GM21529 (cell line): ENCODE measurements at regions not wholly inside any gene's neighbourhood (a gene's known extent, or its start where the extent isn't known, plus 50 kb on each side); places are given as distances from the start of the nearest gene placed in this dataset.

Experiments used
- ATAC-seq: cut with Tn5 transposase; IDR thresholded peaks from one replicate; pipeline ENCODE4 v1.9.1; 2021; ENCODE audit not compliant: unreplicated experiment

DNA sequence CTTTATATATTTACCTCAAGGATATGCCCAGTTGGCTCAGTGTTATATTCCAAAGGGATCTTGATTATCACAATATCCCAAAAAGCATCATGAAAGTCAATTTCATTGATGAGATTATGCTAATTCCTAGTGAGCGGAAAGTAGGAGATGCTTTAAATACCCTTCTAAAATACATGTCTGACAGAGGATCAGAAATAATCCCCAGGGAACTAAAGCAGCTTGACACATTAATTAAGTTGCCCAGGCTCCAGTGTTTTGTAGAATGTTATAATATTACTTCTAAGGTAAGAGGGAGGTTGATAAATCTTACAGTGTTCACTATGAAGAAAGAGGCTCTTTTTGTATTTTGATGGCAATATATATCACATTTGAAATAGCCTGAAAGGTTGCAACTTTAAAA, 767.5 kb upstream of the ROBO1 start:
- no peak for ATAC-seq

GRCh38 chr3:80533553-80533952, 765.8 kb upstream of the ROBO1 start:
- no peak for ATAC-seq

DNA sequence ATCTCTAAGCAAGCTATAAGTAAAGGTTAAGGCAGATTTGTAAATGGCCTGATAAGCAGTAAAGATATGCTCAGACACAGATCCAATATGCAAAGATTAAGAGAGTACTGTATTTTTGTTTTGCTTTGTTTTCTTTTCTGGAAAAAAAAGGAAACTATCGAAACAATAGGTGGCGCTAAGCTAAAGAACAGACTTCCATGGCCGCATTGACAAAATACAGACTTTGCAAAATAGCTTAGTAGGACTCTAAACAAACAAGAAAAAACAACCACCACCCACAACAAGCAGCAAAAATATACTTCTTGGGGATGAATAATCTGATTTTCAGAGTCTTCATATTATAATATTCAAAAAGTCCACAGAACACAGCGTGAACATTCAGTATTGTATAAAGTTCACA, 758.4 kb upstream of the ROBO1 start:
- ATAC-seq, result no peak

- ATAC-seq, result no peak
Measured at GRCh38 chr3:80521081-80521480, 753.3 kb upstream of the ROBO1 start.

- no peak for ATAC-seq
Measured at GRCh38 chr3:80519436-80519835, 751.6 kb upstream of the ROBO1 start.

DNA sequence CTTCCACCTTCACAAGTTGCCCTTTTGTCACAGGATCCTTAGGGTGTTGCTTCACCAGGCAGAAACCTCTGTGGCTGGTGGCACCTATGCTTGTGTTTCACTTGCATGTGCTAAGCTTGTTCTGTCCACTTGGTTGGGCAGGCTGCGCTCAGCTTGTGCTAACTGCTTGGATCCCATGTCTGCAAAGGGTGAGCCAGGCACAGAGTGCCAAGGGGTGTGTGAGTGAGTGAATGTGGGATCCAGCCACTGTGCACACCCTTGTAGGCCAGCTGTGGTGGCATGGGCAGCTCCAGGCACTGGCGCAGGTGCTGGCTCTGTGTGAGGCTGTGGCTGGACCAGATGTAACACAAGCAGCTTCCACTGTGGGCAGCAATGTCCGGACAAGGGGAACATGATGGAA, 728.7 kb upstream of the ROBO1 start:
- no peak for ATAC-seq

GRCh38 chr3:80492162-80492561, 724.4 kb upstream of the ROBO1 start:
- ATAC-seq, result no peak

GRCh38 chr3:80472961-80473360, 705.2 kb upstream of the ROBO1 start:
- ATAC-seq, result no peak

DNA sequence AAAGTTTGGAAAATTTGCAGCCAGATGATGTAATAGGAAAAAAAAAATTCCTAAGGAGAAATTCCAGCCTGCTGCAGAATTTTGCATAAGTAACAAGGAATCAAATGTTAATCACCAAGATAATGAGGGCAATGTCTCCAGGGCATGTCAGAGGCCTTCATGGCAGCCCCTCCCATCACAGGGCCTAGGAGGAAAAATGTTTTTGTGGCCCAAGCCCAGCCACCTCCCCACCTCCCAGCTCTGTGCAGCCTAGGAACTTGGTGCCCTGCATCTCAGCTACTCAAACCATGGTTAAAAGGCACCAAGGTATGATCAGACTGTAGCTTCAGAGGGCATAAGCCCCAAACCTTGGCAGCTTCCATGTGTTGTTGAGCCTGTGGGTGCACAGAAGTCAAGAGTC, 704.7 kb upstream of the ROBO1 start:
- no peak for ATAC-seq

- no peak for ATAC-seq
Measured at GRCh38 chr3:80470433-80470832, 702.6 kb upstream of the ROBO1 start.

DNA sequence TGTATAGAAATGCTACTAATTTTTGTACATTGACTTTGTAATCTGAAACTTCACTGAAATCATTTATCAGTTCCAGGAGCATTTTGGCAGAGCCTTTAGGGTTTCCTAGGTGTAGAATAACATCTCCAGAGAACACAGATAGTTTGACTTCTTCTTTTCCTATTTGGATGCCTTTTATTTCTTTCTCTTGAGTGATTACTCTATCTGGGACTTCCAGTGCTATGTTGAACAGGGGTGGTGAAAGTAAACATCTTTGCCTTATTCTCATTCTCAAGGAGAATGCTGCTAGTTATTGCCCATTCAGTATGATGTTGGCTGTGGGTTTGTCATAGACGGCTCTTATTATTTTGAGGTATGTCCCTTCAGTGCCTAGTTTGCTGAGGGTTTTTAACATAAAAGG, 697.9 kb upstream of the ROBO1 start:
- ATAC-seq, result no peak

- ATAC-seq, result no peak
Measured at GRCh38 chr3:80451393-80451792, 683.6 kb upstream of the ROBO1 start.

GRCh38 chr3:80445641-80446040, 677.8 kb upstream of the ROBO1 start:
- ATAC-seq, result no peak

GRCh38 chr3:80445053-80445452, 677.3 kb upstream of the ROBO1 start:
- no peak for ATAC-seq

DNA sequence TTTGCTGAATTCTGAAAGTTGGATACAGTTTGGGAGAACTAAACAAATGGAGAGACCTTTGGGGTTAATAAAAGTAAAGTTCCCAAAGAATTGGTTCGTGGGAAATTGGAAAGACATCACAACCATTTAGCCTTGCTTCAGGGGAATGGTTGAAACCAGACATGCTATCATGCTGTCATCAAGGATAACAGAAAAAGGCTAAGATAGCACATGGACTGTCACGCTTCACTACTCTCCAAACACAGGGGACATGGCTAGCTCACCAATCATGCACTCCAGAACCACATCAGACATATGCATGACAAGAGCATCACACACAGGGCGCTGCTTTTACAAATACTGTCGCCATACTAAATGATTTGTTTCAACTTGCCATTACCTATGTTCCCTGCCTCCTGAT, 671.7 kb upstream of the ROBO1 start:
- no peak for ATAC-seq

DNA sequence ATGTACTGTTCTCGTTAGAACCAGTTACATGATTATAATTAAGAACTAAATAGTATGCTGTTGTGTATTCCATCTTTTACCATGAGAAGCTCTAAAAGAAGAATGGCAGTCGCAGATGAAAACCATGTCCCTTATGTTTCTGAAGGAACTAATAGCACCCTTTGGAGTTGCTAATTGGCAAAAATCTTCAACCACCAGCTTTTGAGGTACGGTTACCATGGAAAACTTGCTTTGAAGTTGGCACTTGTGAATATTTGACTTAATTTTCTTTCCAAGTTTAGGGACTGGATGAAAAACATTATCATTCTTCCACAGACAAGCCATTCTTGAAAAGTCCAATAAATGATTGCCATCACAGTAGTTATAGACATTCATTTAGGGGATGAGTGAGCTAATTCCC, 666.6 kb upstream of the ROBO1 start:
- ATAC-seq, result no peak

- no peak for ATAC-seq
Measured at GRCh38 chr3:80424951-80425350, 657.2 kb upstream of the ROBO1 start.

DNA sequence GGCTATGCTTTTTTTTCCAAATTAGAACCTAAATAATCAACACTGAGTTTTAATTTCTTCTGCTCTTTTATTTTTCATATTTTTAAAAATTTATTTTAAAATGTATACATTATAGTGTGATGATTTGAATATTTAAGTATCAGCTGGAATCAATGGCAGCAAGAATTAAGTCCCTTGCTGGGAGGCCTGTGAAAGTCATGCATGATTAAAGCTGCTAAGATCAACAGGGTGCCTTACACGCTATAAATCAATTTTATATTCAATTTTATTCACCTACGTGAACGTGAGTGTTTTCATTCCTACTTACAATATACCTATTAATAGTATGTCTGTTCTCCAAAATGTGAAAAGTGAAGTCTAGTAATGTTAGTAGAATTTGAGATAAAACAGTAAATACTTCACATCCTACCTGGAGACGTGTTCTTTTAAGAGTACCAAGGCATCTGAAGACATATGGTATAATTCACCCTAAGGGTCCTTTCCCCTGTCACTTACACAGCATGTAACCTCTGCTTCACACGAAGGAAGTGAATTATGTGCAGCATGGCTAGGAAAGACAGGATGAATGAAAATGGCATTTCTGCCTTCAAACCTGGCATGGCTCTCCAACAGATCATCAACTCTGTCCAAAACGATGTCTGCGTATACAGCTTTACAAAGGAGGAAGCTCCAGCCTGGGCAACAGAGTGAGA, 640.4 kb upstream of the ROBO1 start:
- no peak for ATAC-seq

DNA sequence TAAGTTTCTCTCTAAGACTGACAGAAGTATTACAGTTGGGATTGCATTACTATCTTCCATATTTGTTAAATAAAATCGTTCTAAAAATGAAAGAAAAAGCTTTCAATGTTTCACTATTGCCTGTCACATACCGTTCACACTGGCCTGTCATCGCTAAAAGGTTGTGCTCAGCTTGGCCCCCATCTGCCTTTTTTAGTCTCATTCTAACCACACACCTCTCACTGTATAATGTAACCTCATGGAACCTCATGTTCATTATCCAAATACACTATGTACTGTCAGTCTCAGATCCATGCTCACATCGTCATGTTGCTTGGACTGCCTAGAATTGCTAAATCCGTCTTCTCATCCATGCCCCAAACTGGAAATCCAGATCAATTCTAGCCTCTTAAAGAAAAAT, 637.8 kb upstream of the ROBO1 start:
- no peak for ATAC-seq

GRCh38 chr3:80395023-80395422, 627.2 kb upstream of the ROBO1 start:
- ATAC-seq, result no peak

DNA sequence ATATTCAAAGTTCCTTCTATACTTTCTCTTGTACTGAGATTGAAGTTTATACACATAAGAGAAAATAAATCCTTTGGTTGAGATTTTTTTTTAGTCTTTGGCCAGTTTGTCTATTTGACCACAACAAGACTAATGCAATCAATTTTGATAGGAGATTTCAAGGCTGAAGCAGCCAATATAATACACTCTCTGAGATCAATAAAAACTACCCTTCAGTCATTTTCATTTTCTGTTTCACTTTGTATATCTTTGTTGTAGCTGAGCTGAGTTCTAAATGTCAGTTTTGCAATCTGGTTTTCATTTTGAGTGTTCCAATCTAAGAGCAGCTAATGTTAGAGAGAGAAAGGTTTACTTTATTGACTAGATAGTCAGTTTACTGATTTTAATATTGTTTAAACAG, 623.8 kb upstream of the ROBO1 start:
- ATAC-seq, result no peak

DNA sequence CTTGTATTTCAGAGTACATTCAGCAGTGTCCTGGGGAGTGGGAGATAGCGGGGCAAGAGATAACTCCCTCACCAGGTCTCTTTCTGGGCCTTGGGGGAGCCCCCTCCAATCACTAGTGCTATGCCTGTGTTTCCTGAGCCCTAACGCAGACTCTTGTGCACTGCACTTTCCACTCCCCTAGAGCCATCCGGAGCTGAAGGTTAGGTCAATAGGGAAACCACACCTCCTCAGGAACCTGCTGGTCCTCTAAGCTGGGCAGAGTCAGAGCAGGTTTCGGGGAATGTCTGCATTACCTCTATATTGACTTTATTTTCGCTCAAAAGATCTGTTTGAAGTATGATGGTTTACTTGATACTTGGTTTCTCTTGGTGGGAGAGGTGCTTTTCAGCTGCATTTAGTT, 617.0 kb upstream of the ROBO1 start:
- ATAC-seq, result no peak

DNA sequence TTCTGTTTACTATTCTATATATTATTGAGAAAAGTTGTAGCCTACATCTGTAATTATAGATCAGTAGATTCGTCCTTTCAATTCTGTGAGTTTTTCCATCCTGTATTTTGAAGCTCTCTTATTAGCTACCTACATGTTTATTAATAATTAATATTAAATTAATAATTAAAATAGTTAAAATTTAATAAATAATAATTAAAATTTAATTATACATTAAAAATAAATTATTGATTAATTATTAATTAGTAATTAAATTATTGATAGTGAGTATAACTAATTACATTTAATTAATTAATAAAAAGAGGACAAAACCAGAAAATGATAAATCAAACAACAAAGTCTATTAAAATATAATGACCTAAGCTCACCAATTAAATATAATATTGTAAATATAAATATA, 606.6 kb upstream of the ROBO1 start:
- ATAC-seq, result no peak

DNA sequence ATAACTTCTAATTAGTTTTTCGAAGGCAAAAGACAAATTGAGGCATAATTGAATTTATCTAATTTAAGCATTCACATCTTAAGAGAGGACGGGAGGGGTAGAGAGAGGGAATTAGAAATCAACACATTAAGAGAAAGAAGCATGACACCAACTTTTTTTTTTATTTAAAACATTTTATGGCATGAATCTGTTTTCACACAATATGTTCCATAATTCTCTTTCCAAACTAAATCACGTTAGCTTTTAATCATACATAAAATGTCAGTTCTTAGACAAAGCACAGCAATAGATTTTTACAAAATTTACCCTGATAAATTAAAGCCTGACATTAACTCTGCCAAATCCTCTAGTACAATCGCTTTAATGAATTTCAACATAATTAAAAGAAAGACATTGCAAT, 600.8 kb upstream of the ROBO1 start:
- no peak for ATAC-seq
